K562 (cell line): ENCODE measurements at regions not wholly inside any gene's neighbourhood (a gene's known extent, or its start where the extent isn't known, plus 50 kb on each side); places are given as distances from the start of the nearest gene placed in this dataset.

ENCODE experiments used
- ATAC-seq: fragments of 200-7000 bp; cut with Tn5 transposase; 3 replicates; pipeline ENCODE4 v1.9.1; 2020; ENCODE audit warnings: moderate library complexity
- BruUV-seq: library from RNA; stranded (reverse); fragments of 400-500 nt; replicated peaks from 2 replicates; lab custom pipeline; 2021; lab: Mats Ljungman, UMichigan
- CTCF ChIA-PET: fragments of 300-600 bp; formaldehyde crosslinking; extraction: SDS; loops from one replicate; lab custom pipeline; 2021; ENCODE audit warnings: low intra/inter-chr PET ratio; lab: Yijun Ruan, JAX
- POLR2A ChIA-PET: fragments of 300-600, 350-650 bp; sonication (Branson Sonifier 250); formaldehyde crosslinking; extraction: SDS; loops from one replicate; lab custom pipeline; 2021; ENCODE audit warnings: antibody characterized with exemption, inconsistent platforms; lab: Yijun Ruan, JAX
- DNase-seq, 4 experiments: peaks; one replicate each; pipeline versions ENCODE4 v3.0.0 to v3.0.0-alpha.2; 2011 to 2018; ENCODE audit warnings: low spot score in 3 of 4, mixed read lengths in 3 of 4; ENCODE audit errors: extremely low read depth in 1 of 4
- FAIRE-seq: peaks from 2 replicates; lab custom pipeline; 2011; peaks lifted over from hg19 to GRCh38; lab: Jason Lieb, UNC
- H2AFZ ChIP-seq: 2 replicates; pipeline ENCODE4 v1.6.0; 2011; ENCODE audit warnings: low read depth, low read length, control low read depth, inconsistent platforms
- H3K27ac ChIP-seq: fragments of 200-600 bp; 3 replicates; pipeline ENCODE4 v1.8.0; 2011; ENCODE audit warnings: low read depth, mild to moderate bottlenecking, control low read depth, inconsistent platforms, low read length, moderate library complexity, mixed read lengths; ENCODE audit errors: extremely low read depth
- H3K27me3 ChIP-seq, 2 experiments: fragments of 300-600 bp in 1 of 2; 2 replicates in 1 of 2; 3 replicates in 1 of 2; pipeline versions ENCODE4 v1.6.0 to v1.8.0; 2011; ENCODE audit warnings: inconsistent platforms in 2 of 2, low read length in 2 of 2, mild to moderate bottlenecking in 1 of 2, mixed read lengths in 1 of 2, moderate library complexity in 1 of 2; ENCODE audit not compliant: control insufficient read depth in 2 of 2, insufficient read depth in 2 of 2
- H3K36me3 ChIP-seq: fragments of 300-600 bp; 3 replicates; pipeline ENCODE4 v1.8.0; 2011; ENCODE audit warnings: mild to moderate bottlenecking, low read length, inconsistent platforms; ENCODE audit not compliant: control insufficient read depth, insufficient read depth
- H3K4me1 ChIP-seq, 2 experiments: fragments of 200-600 bp in 1 of 2; replicated peaks in 1 of 2; 2 replicates in 1 of 2; 3 replicates in 1 of 2; pipeline versions ENCODE4 v1.5.1 to v1.8.0; 2011; ENCODE audit warnings: inconsistent platforms in 2 of 2, low read length in 2 of 2, mild to moderate bottlenecking in 1 of 2, mixed read lengths in 1 of 2, moderate library complexity in 1 of 2; ENCODE audit not compliant: control insufficient read depth in 2 of 2, insufficient read depth in 2 of 2
- H3K4me2 ChIP-seq: 2 replicates; pipeline ENCODE4 v1.6.1; 2011; ENCODE audit warnings: low read length, control low read depth, inconsistent platforms, mixed read lengths; ENCODE audit not compliant: insufficient read depth
- H3K4me3 ChIP-seq: fragments of 200-600 bp; sonication (generic), shearing (Covaris generic); 2 replicates; pipeline ENCODE4 v1.5.1; 2016; ENCODE audit warnings: control low read depth, inconsistent platforms
- H3K79me2 ChIP-seq: fragments of 200-600 bp; 3 replicates; pipeline ENCODE4 v1.8.0; 2011; ENCODE audit warnings: low read length, inconsistent platforms; ENCODE audit not compliant: control insufficient read depth, insufficient read depth
- H3K9ac ChIP-seq, 2 experiments: 2 replicates each; pipeline versions ENCODE4 v1.6.0 to v1.6.1; 2011; ENCODE audit warnings: low read depth in 2 of 2, low read length in 2 of 2, control low read depth in 1 of 2, inconsistent platforms in 1 of 2, mild to moderate bottlenecking in 1 of 2, mixed read lengths in 1 of 2; ENCODE audit not compliant: insufficient read depth in 1 of 2
- H3K9me1 ChIP-seq: one replicate; pipeline ENCODE4 v1.6.0; 2011; ENCODE audit warnings: inconsistent platforms, mild to moderate bottlenecking, low read length, moderate library complexity; ENCODE audit not compliant: control insufficient read depth, insufficient read depth
- H3K9me3 ChIP-seq: replicated peaks from 2 replicates; pipeline ENCODE4 v1.5.1; 2011; ENCODE audit warnings: low read depth, low read length, inconsistent platforms; ENCODE audit not compliant: control insufficient read depth, insufficient read depth
- H4K20me1 ChIP-seq: replicated peaks from 2 replicates; pipeline ENCODE4 v1.6.1; 2011; ENCODE audit warnings: low read length, inconsistent platforms, mixed read lengths; ENCODE audit not compliant: control insufficient read depth, insufficient read depth
- BCL6 ChIP-seq: fragments of 250-450 bp; sonication (Bioruptor Pico); IDR thresholded peaks from 2 replicates; pipeline ENCODE4 v1.4.0; 2020
- E4F1 ChIP-seq: fragments of 250-450 bp; sonication (Bioruptor Pico); IDR thresholded peaks from 2 replicates; pipeline ENCODE4 v1.5.0; 2021; ENCODE audit warnings: mild to moderate bottlenecking, borderline replicate concordance
- EGR1 ChIP-seq: fragments of 450-650 bp; conservative IDR thresholded peaks from 2 replicates; pipeline ENCODE4 v1.6.1; 2017; ENCODE audit warnings: mild to moderate bottlenecking
- HDAC2 ChIP-seq: fragments of 450-650 bp; IDR thresholded peaks from 2 replicates; pipeline ENCODE4 v1.6.1; 2016; ENCODE audit warnings: mild to moderate bottlenecking
- HES1 ChIP-seq: fragments of 450-650 bp; IDR thresholded peaks from 2 replicates; pipeline ENCODE4 v1.6.1; 2016; ENCODE audit warnings: low read depth, mild to moderate bottlenecking, moderate library complexity
- IRF2 ChIP-seq: sonication (generic); formaldehyde crosslinking; IDR thresholded peaks from 2 replicates; pipeline ENCODE4 v1.8.1; 2022; ENCODE audit warnings: mild to moderate bottlenecking, missing genetic modification reagents
- LARP7 ChIP-seq: fragments of 450-650 bp; IDR thresholded peaks from 2 replicates; pipeline ENCODE4 v1.6.1; 2016
- MECOM ChIP-seq: fragments of 250-450 bp; sonication (Bioruptor Pico); IDR thresholded peaks from 2 replicates; pipeline ENCODE4 v1.8.0; 2022; ENCODE audit warnings: inconsistent platforms
- NCOR1 ChIP-seq: fragments of 450-650 bp; IDR thresholded peaks from 2 replicates; pipeline ENCODE4 v1.6.1; 2016; ENCODE audit warnings: mild to moderate bottlenecking, moderate library complexity
- NR0B1 ChIP-seq: fragments of 450-650 bp; IDR thresholded peaks from one replicate; pipeline ENCODE4 v1.6.1; 2018; ENCODE audit warnings: mild to moderate bottlenecking, moderate library complexity; ENCODE audit not compliant: partially characterized antibody
- SREBF2 ChIP-seq: sonication (generic); formaldehyde crosslinking; IDR thresholded peaks from 2 replicates; pipeline ENCODE4 v1.4.0; 2020; ENCODE audit warnings: mild to moderate bottlenecking, missing genetic modification reagents
- TARDBP ChIP-seq: fragments of 450-650 bp; IDR thresholded peaks from 2 replicates; pipeline ENCODE4 v1.6.1; 2016
- TBL1XR1 ChIP-seq, 2 experiments: IDR thresholded peaks; 2 replicates each; pipeline ENCODE4 v1.6.1; 2012; ENCODE audit warnings: improper control_type of control experiment in 2 of 2, low read length in 2 of 2, mild to moderate bottlenecking in 1 of 2
- ZC3H4 ChIP-seq: sonication (generic); formaldehyde crosslinking; IDR thresholded peaks from 2 replicates; pipeline ENCODE4 v1.9.0; 2021; ENCODE audit warnings: missing genetic modification reagents, borderline replicate concordance
- ZNF24 ChIP-seq: fragments of 450-650 bp; IDR thresholded peaks from 2 replicates; pipeline ENCODE4 v1.6.1; 2016
- ZNF347 ChIP-seq: fragments of 450-650 bp; formaldehyde crosslinking; IDR thresholded peaks from 2 replicates; pipeline ENCODE4 v1.4.0; 2020; ENCODE audit warnings: low read depth, mild to moderate bottlenecking, moderate library complexity
- ZNF717 ChIP-seq: fragments of 250-450 bp; sonication (Bioruptor Pico); IDR thresholded peaks from 2 replicates; pipeline ENCODE4 v1.5.0; 2021
- ZNF764 ChIP-seq: fragments of 250-450 bp; sonication (Bioruptor Pico); IDR thresholded peaks from 2 replicates; pipeline ENCODE4 v1.4.0; 2020; ENCODE audit warnings: low read depth, mild to moderate bottlenecking, moderate library complexity
- WGBS: fragments of 100-300 bp; shearing (Covaris generic); methylation state at CpG from one replicate; pipeline ENCODE4 v1.1.6; 2016; ENCODE audit warnings: low coverage, mixed read lengths; ENCODE audit not compliant: insufficient coverage; ENCODE audit errors: missing lambda C conversion rate; 5-methylcytosine and 5-hydroxymethylcytosine counted together
- in situ Hi-C: fragments of 300-500 bp; cut with MboI; formaldehyde crosslinking; loops from 4 replicates; pipeline ENCODE4 v1.15.0; 2018; ENCODE audit warnings: inconsistent platforms, mixed read lengths
- intact Hi-C: fragments of 100-400 bp; cut with micrococcal nuclease; formaldehyde crosslinking; loops from 2 replicates; pipeline ENCODE4 v1.14.2; 2022
- TF ChIP-seq, protein P1 (sequence below): fragments of 250-450 bp; sonication (Bioruptor Pico); IDR thresholded peaks from 2 replicates; pipeline ENCODE4 v1.5.0; 2021; ENCODE audit warnings: mild to moderate bottlenecking, moderate library complexity

- no TSS peak for BruUV-seq
- Histone ChIP-seq H3K4me2 (no peak overlapping the region), H3K27me3 (no peaks in the 10 kb centered on the region; a peak in 1 of 5 replicates), H3K79me2 (no peaks in the 10 kb centered on the region), H3K9me1 (no peaks in the 10 kb centered on the region), H3K27ac (no peak overlapping the region), H3K9ac (no peak overlapping the region), H4K20me1 (no peaks in the 10 kb centered on the region), H3K9me3 (no peaks in the 10 kb centered on the region), H3K4me1 (no peaks in the 10 kb centered on the region), H2AFZ (no peak overlapping the region), H3K36me3 (no peaks in the 10 kb centered on the region), H3K4me3 (no peak overlapping the region)
- ATAC-seq, result no peak
- no peak for FAIRE-seq
- intact Hi-C loops, result no loop called here
- ChIA-PET POLR2A (no interaction called here), CTCF (no interaction called here)
- WGBS, result 2% methylated on average over 5 of the region's 5 CpGs
- in situ Hi-C loops, result no loop called here
- no peak for DNase-seq
- no peak for TF ChIP-seq EGR1
- no peak for TF ChIP-seq TARDBP
- no peak for TF ChIP-seq ZNF24
- no peak for TF ChIP-seq IRF2 (CRISPR knock-in tag)
- TF ChIP-seq, protein P1, sequence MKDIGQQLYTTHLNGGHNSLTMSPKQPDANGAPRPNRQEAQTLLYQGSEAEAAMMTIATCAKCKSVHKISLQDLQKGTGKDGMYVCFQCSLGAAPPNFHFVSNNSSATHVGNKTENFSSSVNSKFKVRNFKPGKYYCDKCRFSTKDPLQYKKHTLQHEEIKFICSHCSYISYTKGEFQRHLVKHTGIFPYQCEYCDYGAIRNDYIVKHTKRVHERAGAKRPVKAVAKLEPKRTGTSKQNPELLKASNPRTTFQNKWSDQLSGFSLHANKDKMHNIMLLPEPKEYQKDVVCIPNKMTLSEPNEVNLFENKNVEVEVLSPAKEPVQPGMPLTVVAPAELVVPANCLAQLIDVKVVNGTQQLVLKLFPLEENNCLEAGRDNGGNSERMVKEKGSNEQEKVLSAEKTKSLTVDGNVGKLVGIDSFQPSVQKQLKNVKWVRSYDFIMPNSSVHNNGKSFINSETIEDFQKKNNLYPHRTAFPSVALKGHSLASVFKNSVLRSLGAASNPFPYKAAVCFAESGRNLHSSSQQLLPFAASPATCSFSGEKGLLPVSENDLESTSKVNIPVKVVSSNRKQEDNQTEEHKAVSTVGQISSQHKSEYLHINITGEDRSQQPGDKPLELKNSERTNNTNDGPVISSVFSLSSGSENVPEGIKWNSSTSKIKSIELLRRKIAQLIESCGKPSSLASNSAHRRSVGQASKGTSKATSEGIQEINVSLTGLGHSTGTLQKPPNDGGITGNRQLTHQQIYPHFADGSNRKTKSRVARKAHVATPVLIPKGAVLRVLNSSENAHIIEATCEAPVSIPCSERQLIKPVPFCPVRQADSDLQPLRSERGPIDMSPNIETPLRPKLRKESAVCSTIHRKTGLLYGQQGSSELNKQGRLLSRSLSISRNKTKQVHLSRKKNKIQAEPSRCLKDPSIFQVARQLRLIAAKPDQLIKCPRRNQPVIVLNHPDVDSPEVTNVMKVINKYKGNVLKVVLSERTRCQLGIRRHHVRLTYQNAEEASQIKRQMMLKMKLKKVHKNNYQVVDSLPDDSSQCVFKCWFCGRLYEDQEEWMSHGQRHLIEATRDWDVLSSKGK (CRISPR knock-in tag), result no peak
- TF ChIP-seq ZC3H4, result no peak
- no peak for TF ChIP-seq TBL1XR1 (IDR thresholded peaks at IDR 0.05; ENCODE audit: low read length in 2 of 2)
- TF ChIP-seq NR0B1, result no peak
- no peak for TF ChIP-seq E4F1
- no peak for TF ChIP-seq LARP7
- TF ChIP-seq NCOR1, result no peak
- no peak for TF ChIP-seq HDAC2
- TF ChIP-seq MECOM (CRISPR knock-in tag), result no peak
- TF ChIP-seq ZNF717 (CRISPR knock-in tag), result no peak
- no peak for TF ChIP-seq ZNF764 (CRISPR knock-in tag)
- TF ChIP-seq SREBF2 (CRISPR knock-in tag), result no peak
- no peak for TF ChIP-seq HES1
- TF ChIP-seq BCL6 (CRISPR knock-in tag), result no peak
- TF ChIP-seq ZNF347, result no peak
Observed at GRCh38 chr15:88752501-88752900, 50.7 kb upstream of the ACAN start.
